LNCaP clone FGC (cell line): ENCODE measurements at regions not wholly inside any gene's neighbourhood (a gene's known extent, or its start where the extent isn't known, plus 50 kb on each side); places are given as distances from the start of the nearest gene placed in this dataset.
"Not testable (repeated sequence)": the region's sequence is repeated elsewhere in the genome, so short reads cannot be mapped to it uniquely, and the experiment has no call there.

Experiments used
- DNase-seq: peaks from one replicate; pipeline ENCODE4 v3.0.0-alpha.2; 2011; ENCODE audit warnings: low read depth
- H3K4me3 ChIP-seq: 2 replicates; pipeline ENCODE4 v1.5.1; 2011; ENCODE audit warnings: mild to moderate bottlenecking, low read depth, low read length, control low read depth
- TF ChIP-seq, protein P1 (sequence below): IDR thresholded peaks from 2 replicates; pipeline ENCODE4 v1.5.1; 2012; ENCODE audit warnings: mild to moderate bottlenecking; ENCODE audit not compliant: control insufficient read depth, insufficient read depth; ENCODE audit errors: extremely low read depth

DNA sequence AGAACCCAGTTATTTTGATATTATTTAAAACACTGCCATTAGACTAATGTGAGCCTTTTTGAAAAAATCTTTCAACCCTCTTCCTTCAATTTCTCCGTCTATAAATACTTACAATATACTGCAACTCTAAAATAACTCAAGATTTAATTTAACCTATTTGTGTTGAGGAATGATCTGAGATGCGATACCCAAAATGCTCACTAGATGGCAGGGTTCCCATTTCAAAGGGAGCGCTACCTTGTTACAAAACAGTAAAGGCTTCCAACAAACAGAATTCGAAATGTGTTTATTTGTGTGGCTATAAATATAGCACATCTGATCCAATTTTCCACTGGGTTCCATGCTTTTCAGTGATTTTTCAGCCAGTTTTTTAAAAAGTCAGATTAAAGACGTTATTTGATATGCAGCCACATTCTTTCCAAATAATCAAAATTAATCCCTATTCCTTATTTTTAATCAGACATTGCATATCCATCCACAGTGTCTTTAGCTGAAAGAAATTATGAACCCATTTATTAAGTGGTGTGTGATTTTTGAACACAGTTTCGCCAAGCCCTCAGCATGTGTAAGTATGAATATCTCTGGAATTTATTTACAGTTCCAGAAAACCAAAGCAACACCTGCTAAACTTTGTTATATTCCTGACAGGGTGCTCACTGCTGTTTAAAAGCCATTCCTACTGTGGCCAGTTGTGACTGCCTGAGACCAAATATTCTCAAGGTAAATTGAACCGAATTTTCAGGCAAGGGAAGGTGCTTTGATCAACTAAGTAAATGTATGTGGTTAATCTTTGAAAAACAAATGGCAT is 668.0 kb upstream of the LCORL start:
- peak; percentile 31 for DNase-seq
- TF ChIP-seq, protein P1, sequence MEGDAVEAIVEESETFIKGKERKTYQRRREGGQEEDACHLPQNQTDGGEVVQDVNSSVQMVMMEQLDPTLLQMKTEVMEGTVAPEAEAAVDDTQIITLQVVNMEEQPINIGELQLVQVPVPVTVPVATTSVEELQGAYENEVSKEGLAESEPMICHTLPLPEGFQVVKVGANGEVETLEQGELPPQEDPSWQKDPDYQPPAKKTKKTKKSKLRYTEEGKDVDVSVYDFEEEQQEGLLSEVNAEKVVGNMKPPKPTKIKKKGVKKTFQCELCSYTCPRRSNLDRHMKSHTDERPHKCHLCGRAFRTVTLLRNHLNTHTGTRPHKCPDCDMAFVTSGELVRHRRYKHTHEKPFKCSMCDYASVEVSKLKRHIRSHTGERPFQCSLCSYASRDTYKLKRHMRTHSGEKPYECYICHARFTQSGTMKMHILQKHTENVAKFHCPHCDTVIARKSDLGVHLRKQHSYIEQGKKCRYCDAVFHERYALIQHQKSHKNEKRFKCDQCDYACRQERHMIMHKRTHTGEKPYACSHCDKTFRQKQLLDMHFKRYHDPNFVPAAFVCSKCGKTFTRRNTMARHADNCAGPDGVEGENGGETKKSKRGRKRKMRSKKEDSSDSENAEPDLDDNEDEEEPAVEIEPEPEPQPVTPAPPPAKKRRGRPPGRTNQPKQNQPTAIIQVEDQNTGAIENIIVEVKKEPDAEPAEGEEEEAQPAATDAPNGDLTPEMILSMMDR, result peak; percentile 88
- H3K4me3 ChIP-seq, result no peak overlapping the region

DNA sequence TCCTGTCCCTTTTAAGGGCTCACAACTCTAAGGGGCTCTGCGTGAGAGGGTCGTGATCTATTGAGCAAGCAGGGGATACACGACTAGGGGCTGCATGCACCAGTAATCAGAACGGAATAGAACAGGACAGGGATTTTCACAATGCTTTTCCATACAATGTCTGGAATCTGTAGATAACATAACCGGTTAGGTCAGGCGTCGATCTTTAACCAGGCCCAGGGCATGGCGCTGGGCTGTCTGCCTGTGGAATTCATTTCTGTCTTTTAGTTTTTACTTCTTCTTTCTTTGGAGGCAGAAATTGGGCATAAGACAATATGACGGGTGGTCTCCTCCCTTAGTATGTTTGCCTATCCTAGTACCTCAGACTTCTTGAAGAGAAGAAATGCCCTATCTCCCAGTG is 666.8 kb upstream of the LCORL start:
- H3K4me3 ChIP-seq, DNase-seq: not testable (repeated sequence)

DNA sequence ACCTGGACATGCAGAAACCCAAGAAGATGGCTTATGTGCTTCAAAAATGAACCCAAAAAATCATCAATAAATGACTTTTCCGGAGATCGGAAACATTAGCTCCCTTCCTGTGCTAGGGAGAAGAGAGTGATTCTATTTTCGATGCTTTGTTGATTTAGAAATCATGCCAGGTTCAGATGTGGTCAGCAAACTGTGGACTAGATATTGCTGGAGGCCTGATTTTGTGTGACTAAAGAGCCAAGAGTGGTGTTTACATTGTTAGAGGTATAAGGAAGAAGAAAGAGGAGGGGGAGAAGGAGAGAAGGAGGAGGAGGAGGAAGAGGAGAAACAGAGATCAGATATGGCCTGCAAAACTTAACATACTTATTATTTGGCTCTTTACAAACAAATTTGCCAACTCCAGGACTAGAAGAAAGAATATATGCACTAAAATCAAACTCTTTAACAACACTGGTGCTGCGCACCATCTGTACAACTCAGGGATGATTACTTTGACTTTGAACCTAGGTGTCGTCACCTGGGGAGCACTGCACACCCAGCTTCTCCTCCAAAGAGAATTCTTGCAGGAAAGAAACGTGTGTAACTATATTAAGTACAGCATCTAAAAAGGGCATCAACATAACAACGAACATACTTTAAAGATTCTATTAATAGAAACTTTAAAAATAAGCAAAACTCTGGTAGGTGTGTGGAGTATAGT is 664.9 kb upstream of the LCORL start:
- TF ChIP-seq, protein P1, result no peak
- H3K4me3 ChIP-seq, result no peak overlapping the region
- DNase-seq, result peak; percentile 10

DNA sequence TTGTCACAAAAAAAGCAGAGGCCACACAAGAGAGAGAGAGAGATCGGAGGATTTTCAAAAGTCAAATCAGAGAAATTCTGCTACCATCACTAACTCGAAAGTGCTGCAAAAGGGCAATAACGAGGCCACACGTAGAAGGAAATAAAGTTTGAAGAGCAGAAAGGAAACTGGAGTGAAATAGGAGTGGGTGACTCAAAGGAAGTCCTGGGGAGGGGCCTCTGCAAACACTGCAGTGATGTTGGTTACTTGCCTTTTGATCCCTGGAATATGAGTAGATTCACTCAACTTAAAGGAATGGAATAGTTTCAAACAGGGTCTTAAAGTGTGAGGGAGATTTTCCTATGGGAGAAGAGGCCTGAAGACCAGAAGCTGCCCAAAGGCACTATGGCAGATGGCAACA is 663.4 kb upstream of the LCORL start:
- TF ChIP-seq, protein P1, result no peak
- H3K4me3 ChIP-seq, result no peak overlapping the region
- no peak for DNase-seq

DNA sequence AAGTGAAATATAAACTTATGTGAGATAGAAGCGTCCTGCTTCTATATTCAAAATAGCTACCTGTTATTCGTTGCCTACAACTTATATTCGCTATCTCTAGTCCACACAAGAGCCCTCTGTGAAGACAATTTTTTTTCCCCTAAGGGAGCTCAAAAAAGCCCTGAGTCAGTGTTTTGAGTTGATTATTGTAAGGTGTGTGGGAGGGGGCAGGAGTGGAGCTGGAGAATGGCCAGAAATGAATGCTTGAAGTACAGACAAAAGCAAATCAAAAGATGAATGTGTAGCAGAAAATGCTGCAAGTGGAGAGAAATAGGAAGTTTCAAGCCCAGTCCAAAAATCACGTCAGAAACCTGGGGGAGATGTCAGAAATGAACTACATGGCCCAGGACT is 655.0 kb upstream of the LCORL start:
- TF ChIP-seq, protein P1, result no peak
- no peak for DNase-seq
- no peak overlapping the region for H3K4me3 ChIP-seq

DNA sequence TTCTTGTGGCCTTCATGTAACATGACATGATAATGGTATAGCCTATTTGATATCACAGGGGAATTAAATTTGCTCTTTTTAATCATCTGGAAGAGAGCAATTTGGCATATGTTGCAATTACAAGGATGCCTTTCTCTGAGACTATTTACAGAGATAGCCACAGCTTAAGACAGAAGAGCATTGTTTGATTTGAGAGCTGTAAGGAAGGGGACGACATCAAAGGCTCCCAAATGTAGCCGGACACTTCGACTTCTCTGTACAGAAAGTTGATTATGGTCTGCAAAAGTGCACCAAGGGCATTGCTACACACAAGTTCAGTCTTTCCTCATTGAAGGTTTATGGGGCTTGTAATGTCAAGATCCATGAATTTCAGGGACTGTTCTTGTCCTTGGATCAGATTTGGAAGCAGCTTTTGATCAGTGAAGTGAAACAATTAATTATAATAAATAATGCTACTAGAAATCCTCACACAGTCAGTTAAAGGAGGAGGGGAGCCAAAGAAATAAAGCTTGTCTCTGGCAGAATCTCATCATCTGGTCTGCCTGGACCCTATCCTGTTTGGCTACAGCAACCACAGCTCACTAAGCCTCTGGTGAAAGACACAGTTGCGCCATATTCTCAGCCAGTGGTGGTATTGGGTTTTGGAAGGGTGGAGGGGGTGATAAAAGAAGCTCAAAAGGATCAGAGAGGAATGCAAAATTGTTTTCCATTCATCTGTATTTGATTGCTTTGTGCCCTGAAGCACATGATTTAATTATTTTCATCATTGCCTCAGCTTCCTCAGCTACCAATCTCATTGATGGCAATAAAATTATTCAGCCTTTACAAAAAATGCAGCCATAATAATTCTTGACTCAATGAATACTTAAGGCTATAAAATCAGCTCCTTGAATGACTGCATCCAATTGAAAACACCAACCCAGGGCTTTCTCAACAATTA is 654.3 kb upstream of the LCORL start:
- TF ChIP-seq, protein P1, result no peak
- H3K4me3 ChIP-seq, result no peak overlapping the region
- no peak for DNase-seq

DNA sequence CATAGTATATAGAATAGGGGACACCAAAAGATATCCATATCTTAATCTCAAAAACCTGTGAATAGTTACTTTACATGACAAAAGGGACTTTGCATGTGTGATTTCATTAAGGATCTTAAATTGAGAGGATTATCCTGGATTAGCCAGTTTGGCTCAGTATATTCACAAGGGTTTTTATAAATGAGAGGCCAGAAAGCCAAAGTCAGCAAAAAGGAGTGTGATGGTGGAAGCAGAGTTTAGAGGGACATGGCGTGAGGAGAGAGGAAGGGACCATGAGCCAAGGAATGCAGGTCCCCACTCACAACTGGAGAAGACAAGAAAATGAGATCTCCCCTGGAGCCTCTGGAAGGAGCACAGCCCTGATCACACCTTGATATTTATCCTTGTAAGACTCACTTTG is 648.5 kb upstream of the LCORL start:
- DNase-seq, result no peak
- no peak overlapping the region for H3K4me3 ChIP-seq
- TF ChIP-seq, protein P1, result no peak
